ENCODE measurements at regions not wholly inside any gene's neighbourhood (a gene's known extent, or its start where the extent isn't known, plus 50 kb on each side); places are given as distances from the start of the nearest gene placed in this dataset.
"Not testable (repeated sequence)": the region's sequence is repeated elsewhere in the genome, so short reads cannot be mapped to it uniquely, and the experiment has no call there.

DNA sequence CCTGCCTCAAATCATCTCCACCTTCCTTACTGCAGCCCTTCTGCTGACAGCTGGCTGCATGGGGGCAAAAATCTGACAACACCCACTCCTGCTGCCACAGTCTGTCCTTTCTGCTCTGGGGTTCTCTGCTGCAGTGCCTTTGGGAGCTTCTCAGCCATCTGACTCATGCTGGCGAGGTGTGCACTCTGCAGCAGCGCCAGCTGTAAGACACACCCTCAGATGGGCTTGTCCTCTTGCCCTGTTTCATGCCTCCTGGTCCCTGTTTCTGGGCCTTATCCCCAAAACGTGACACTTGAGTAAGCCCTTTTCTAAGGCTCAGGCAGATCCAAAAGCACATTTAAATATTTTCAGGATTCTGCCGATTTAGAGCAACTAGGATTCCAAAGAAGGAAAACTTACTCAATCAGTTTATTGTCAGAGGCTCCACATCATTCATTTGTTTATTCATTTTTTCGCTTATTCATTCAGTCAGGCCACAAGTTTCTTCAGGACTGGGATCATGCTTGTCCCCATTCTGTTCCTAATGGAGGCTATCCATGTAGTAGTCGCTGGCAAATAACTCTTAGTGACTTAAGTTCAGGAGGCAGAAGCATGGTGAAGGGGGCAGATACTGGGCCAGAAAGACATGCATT, 60.2 kb downstream of the SMIM38 start:
- Mint-ChIP-seq H3K27ac (no peak overlapping the region), H3K36me3 (ENCODE audit: low read depth) (no peaks in the 10 kb centered on the region), H3K4me3 (no peak overlapping the region), H3K9me3 (no peaks in the 10 kb centered on the region), H3K27me3 (peaks cover 18% of the 10 kb centered on the region), H3K4me1 (ENCODE audit: low read depth) (peaks cover 25% of the 10 kb centered on the region)
- DNase-seq = no peak

DNA sequence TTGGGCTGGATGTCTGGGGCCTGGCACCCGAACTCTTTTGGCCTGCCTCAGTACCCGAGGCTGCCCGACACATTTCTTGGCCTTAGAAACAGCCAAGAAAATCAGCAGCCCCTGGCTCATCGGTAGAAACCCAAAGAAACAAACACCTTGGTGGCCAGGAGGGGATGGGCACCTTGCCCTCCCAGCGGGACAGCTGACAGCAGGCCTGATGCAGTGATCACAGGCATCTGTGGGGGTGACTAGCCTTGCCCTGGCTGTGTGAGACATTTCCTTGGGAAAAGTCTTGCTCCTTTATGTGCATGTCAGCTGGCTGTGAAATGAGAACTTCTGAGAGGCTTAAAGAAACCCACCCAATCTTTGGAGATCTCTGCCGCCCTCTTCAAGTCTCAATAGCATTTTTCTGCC, 60.9 kb downstream of the SMIM38 start:
- Mint-ChIP-seq H3K27ac (no peak overlapping the region), H3K9me3 (no peaks in the 10 kb centered on the region), H3K36me3 (ENCODE audit: low read depth) (no peaks in the 10 kb centered on the region), H3K4me1 (ENCODE audit: low read depth) (peaks cover 20% of the 10 kb centered on the region), H3K4me3 (no peak overlapping the region), H3K27me3 (peaks cover 12% of the 10 kb centered on the region)
- DNase-seq = no peak

DNA sequence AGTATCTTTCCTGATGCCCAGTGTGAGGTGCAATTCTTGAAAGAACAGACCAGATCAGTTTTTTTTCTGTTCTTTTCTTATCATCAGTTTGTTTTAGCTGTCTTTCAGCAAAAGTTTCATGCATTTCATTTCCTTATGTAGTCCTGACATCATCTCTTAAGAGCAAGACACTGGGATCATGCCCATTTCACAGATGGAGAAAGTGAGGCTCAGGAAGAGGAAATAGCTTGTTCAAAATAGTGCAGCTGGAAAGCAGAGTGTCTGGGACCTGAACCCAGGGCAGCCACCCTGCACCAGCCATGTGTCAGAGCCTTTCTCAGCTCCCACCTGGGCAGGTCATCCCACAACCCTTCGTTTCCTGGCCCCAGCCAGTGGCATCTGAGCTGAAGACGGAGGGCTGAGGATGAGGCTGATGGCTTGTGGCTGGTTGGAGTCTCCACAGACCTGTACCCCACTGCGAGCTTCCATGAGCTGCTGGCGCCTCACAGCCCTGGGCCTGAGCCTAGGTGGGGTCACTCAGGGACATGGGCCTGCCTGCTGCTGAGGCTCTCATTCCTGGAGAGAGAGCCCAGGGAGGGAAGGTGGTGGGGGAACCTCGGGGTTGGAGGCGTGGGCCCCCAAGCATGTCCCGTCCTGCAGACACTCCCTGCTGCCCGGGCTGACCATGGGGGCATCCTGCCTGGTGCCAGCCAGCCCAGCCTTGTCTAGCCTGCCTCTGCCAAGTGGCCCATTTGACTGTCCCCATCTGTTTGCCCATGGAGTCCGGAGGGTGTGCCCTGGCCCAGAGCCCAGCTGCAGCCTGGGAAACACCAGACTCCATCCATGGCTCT, 61.8 kb downstream of the SMIM38 start:
- Mint-ChIP-seq H3K27ac (no peak overlapping the region), H3K36me3 (ENCODE audit: low read depth) (no peaks in the 10 kb centered on the region), H3K4me3 (no peak overlapping the region), H3K9me3 (no peaks in the 10 kb centered on the region), H3K27me3 (peaks cover 4% of the 10 kb centered on the region), H3K4me1 (ENCODE audit: low read depth) (peaks cover 14% of the 10 kb centered on the region)
- no peak for DNase-seq

DNA sequence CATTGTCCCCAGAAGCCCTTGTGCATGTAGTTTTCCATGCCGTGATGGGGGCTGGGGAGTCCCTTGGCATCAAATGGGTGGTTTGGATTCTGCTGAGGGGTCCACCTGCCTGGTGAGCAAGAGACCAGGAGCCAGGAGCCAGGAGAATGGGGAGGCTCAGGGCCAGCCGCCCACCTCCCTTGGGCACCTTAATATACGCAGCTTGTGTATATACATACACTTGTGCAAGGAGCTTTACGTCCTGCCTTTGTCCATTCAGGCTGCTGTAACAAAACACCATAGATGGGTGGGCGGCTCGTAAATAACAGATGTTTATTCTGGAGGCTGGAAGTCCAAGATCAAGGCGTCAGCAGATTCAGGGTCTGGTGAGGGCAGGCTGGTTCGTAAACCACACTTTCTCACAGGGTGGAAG, 62.5 kb downstream of the SMIM38 start:
- H3K27me3 Mint-ChIP-seq = no peaks in the 10 kb centered on the region
- no peaks in the 10 kb centered on the region for H3K9me3 Mint-ChIP-seq
- H3K4me3 Mint-ChIP-seq = no peak overlapping the region
- DNase-seq = no peak
- H3K36me3 Mint-ChIP-seq (ENCODE audit: low read depth) = no peaks in the 10 kb centered on the region
- H3K4me1 Mint-ChIP-seq (ENCODE audit: low read depth) = peaks cover 8% of the 10 kb centered on the region
- no peak overlapping the region for H3K27ac Mint-ChIP-seq

DNA sequence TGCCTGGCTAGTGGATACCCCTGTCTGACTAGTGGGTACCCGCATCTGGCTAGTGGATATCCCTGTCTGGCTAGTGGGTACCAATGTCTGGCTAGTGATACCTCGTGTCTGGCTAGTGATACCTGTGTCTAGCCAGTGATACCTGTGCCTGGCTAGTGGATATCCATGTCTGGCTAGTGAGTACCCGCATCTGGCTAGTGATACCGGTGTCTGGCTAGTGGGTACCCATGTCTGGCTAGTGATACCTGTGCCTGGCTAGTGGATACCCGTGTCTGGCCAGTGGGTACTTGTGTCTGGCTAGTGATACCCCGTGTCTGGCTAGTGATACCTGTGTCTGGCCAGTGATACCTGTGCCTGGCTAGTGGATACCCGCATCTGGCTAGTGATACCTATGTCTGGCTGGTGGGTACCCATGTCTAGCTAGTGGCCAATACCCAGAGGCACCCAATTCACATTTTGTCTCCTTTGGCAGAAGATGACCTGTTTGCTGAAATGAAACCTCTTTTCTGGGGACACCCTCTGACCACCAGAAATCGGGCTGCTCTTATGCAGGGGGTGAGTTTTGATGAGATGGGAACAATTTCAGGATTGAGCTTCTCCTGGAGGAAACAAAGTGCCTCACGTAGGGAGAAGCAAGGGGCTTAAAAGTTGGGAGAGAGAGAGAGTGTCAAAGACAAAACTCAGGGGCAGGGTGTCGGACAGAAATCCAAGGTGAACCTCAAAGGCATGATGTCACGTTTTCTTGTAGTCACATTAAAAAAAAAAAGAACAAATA, 63.4 kb downstream of the SMIM38 start:
- Mint-ChIP-seq H3K4me3 (no peak overlapping the region), H3K4me1 (ENCODE audit: low read depth) (peaks cover 1% of the 10 kb centered on the region), H3K27ac (no peak overlapping the region), H3K36me3 (ENCODE audit: low read depth) (no peaks in the 10 kb centered on the region), H3K27me3 (no peaks in the 10 kb centered on the region), H3K9me3 (no peaks in the 10 kb centered on the region)
- DNase-seq = peak; percentile 23

DNA sequence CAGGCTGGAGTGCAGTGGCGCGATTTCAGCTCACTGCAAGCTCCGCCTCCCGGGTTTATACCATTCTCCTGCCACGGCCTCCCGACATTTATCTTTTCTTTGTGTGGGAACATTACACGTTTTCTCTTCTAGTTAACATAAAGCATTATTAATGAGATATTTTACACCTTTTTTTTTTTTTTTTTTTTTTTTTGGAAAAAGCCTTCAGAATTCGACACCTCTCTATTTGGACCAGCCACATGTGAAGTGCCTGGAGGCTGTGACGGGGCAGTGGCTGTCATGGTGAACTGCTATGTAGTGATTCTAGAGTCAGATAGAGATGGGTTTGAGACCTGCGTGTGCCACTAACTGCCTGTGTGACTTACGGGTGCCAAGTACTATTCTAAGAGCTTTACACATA, 64.3 kb downstream of the SMIM38 start:
- Mint-ChIP-seq H3K9me3 (no peaks in the 10 kb centered on the region), H3K27me3 (no peaks in the 10 kb centered on the region), H3K4me3 (no peak overlapping the region), H3K27ac (no peak overlapping the region), H3K36me3 (ENCODE audit: low read depth) (no peaks in the 10 kb centered on the region), H3K4me1 (ENCODE audit: low read depth) (no peaks in the 10 kb centered on the region)
- DNase-seq = no peak

DNA sequence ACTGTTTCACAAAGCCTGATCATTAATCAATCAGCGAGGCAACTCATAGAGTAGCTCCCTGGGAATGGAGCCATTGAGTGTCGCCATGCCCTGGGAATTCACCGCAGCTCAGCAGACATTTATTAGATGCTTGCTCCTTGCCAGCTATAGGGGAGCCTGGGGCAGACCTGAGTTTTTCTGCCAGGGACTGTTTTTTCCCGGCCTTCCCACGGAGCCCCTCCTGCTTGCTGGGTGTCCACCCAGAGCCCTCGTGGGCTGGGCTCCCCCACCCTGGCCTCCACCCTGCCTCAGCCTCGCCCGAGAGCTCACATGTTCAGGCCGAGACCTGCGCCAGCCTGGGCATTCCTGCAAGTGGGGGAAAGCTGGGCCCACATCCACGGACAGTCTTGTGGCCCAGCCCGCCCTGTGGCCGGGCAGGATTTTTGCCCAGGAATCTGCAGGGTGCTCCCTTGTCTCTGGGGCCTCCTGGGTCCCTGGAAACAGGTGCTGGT, 64.9 kb downstream of the SMIM38 start:
- Mint-ChIP-seq H3K9me3 (no peaks in the 10 kb centered on the region), H3K36me3 (ENCODE audit: low read depth) (no peaks in the 10 kb centered on the region), H3K4me3 (no peak overlapping the region), H3K27ac (no peak overlapping the region), H3K27me3 (peaks cover 5% of the 10 kb centered on the region), H3K4me1 (ENCODE audit: low read depth) (no peaks in the 10 kb centered on the region)
- DNase-seq = peak; percentile 18

DNA sequence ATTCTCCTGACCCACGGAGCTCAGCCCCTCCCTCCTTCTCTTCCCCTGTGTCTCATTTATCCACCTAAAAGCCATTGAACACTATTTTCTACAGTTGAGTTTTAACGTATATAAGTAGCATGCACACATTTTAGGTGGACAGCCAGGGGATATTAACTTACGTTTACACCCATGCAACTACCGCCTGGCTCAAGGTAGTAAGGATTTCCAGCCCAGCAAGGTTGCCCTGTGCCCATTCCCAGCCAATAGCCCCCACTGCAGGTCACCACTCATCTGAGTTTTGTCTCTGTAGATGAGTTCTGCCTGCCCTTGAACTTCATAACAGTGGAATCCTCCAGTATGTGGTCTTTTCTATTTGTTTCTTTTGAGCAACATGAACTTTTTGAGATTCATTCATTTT, 65.4 kb downstream of the SMIM38 start:
- peaks cover 2% of the 10 kb centered on the region for H3K9me3 Mint-ChIP-seq
- no peaks in the 10 kb centered on the region for H3K4me1 Mint-ChIP-seq (ENCODE audit: low read depth)
- H3K27me3 Mint-ChIP-seq = peaks cover 10% of the 10 kb centered on the region

DNA sequence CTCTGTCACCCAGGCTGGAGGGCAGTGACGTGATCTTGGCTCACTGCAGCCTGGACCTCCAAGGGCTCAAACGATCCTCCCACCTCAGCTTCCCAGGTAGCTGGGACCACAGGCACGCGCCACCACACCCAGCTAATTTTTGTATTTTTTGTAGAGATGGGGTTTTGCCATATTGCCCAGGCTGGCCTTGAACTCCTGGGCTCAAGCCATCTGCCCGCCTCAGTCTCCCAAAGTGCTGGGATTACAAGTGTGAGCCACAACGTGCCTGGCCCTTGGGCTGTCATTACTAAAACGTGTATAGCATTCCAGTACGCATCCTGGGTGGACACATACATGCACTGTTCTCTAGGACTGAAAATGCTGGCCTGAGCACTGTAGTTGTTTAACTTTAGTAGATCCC, 65.9 kb downstream of the SMIM38 start:
- peaks cover 15% of the 10 kb centered on the region for H3K27me3 Mint-ChIP-seq
- not testable (repeated sequence) for H3K4me1 Mint-ChIP-seq (ENCODE audit: low read depth); H3K9me3 Mint-ChIP-seq; H3K4me3 Mint-ChIP-seq; H3K36me3 Mint-ChIP-seq (ENCODE audit: low read depth); H3K27ac Mint-ChIP-seq; DNase-seq

More for the DNA sequence above, 65.4 kb downstream of the SMIM38 start:
- no peak overlapping the region for H3K27ac Mint-ChIP-seq
- no peak overlapping the region for H3K4me3 Mint-ChIP-seq
- H3K36me3 Mint-ChIP-seq (ENCODE audit: low read depth) = no peaks in the 10 kb centered on the region
- no peak for DNase-seq

DNA sequence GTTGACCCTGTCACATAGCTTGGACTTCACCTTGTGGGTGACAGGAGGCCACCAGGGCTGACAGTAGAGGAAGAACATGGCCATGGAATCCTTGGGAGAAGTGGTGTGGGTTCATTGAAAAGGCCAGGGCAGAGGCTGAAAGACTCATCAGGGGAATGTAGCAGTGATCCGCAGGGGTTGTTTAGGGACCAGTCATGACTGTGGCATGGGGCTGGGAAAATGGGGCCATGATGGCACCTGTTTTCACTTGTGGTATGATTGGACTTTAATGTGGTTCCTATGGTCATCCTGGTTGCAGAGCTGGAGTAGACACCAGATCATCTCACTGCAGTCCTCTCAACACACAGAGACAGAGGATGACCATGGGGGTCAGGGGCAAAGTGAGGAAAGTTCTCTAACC, 66.7 kb upstream of the MYEOV start:
- DNase-seq = no peak
- Mint-ChIP-seq H3K4me3 (no peak overlapping the region), H3K36me3 (ENCODE audit: low read depth) (no peaks in the 10 kb centered on the region), H3K9me3 (peaks cover 12% of the 10 kb centered on the region), H3K27ac (no peak overlapping the region), H3K4me1 (ENCODE audit: low read depth) (no peaks in the 10 kb centered on the region), H3K27me3 (peaks cover 55% of the 10 kb centered on the region)

DNA sequence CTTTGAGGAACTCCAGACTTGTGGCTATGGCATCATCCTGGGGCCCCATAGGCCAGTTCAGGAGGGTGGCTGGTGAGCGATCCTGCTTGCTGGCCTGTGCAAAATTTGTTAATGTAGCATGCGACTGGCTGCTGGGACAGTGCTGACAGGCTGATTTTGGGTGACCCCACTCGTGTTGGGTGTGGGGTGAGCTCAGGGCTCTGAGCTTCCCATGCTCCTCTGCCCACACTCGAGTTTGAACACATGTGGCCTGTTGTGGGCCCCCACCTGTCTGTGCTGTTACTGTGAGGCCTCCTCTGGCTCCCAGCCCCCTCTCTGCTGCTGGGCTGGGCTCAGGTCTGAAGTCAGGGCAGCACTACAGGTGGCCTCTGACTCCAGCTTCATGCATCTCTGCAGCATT, 64.4 kb upstream of the MYEOV start:
- H3K27ac Mint-ChIP-seq = no peak overlapping the region
- no peak for DNase-seq
- no peaks in the 10 kb centered on the region for H3K36me3 Mint-ChIP-seq (ENCODE audit: low read depth)
- H3K4me1 Mint-ChIP-seq (ENCODE audit: low read depth) = no peaks in the 10 kb centered on the region
- no peak overlapping the region for H3K4me3 Mint-ChIP-seq
- peaks cover 56% of the 10 kb centered on the region for H3K27me3 Mint-ChIP-seq
- peaks cover 12% of the 10 kb centered on the region for H3K9me3 Mint-ChIP-seq

DNA sequence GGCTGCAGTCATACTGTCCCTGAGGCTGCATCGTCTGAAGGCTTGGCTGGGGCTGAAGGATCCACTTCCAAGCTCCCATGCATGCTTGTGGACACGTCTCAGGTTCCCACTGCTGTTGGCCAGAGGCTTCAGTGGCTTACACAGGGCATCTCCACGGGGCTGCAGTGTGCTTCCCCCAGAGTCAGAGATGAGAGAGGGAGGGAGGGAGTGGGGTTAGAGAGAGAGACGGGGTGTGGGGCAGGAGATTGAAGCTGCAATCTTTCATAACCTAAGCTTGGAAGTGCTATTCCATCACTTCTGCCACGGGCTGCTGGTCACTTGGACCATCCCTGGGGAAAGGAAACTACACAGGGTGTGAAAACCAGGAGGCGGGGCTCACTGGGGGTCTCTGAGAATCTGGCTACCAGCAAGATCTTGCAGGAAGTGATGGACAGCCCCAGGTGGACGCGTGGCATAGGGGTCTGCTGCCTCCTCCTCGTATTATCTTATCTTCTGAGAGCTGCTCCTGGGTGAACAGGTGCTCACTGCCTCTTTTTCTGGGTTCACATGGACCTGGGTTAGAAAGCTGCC, 63.0 kb upstream of the MYEOV start:
- H3K9me3 Mint-ChIP-seq = peaks cover 12% of the 10 kb centered on the region
- H3K27ac Mint-ChIP-seq = no peak overlapping the region

DNA sequence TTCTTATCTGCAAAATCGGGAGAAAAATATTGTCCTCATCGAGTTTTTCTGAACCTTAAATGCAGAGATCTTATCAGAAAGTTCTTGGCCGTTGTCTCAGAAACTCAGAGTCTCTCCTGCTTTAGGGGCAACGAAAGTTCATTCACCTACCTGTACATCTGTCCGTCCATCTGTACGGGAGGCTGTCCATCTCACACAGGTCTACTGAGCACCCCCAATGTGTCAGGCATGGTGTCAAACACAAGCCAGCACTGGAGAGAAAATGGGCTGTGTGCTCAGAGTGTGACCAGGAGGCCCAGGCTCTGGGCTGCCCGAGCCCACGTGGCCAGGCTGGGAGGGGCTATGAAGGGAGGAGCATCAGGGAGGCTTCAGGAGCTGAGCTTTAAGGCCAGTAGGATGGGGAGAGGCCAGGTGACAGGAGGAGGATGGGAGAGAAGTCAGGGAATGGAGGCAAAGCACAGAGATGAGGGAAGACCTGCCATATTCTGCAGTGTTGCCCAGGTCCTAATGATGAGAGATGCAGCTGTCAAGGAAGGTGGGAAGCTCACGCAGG, 62.4 kb upstream of the MYEOV start:
- peak; percentile 11 for DNase-seq
- Mint-ChIP-seq H3K36me3 (ENCODE audit: low read depth) (no peaks in the 10 kb centered on the region), H3K4me3 (no peak overlapping the region), H3K9me3 (peaks cover 6% of the 10 kb centered on the region), H3K27me3 (peaks cover 48% of the 10 kb centered on the region), H3K4me1 (ENCODE audit: low read depth) (no peaks in the 10 kb centered on the region), H3K27ac (no peak overlapping the region)

More for the DNA sequence above, 63.0 kb upstream of the MYEOV start:
- DNase-seq = no peak
- H3K4me1 Mint-ChIP-seq (ENCODE audit: low read depth) = no peaks in the 10 kb centered on the region
- no peaks in the 10 kb centered on the region for H3K36me3 Mint-ChIP-seq (ENCODE audit: low read depth)
- no peak overlapping the region for H3K4me3 Mint-ChIP-seq
- peaks cover 52% of the 10 kb centered on the region for H3K27me3 Mint-ChIP-seq

All from activated T-cell treated with anti-CD3 and anti-CD28 coated beads, Interleukin-2, amount 50 U/mL, for 24 hours (primary cell).